GM18498 (cell line): ENCODE measurements at regions not wholly inside any gene's neighbourhood (a gene's known extent, or its start where the extent isn't known, plus 50 kb on each side); places are given as distances from the start of the nearest gene placed in this dataset.
"Not testable (repeated sequence)": the region's sequence is repeated elsewhere in the genome, so short reads cannot be mapped to it uniquely, and the experiment has no call there.

Experiments used
- ATAC-seq: cut with Tn5 transposase; IDR thresholded peaks from one replicate; pipeline ENCODE4 v1.9.1; 2021; ENCODE audit warnings: mild to moderate bottlenecking, moderate library complexity; ENCODE audit not compliant: unreplicated experiment

- ATAC-seq, result no peak
These were observed 159.6 kb upstream of the STK32A start for GRCh38 chr5:147075187-147075586.

DNA sequence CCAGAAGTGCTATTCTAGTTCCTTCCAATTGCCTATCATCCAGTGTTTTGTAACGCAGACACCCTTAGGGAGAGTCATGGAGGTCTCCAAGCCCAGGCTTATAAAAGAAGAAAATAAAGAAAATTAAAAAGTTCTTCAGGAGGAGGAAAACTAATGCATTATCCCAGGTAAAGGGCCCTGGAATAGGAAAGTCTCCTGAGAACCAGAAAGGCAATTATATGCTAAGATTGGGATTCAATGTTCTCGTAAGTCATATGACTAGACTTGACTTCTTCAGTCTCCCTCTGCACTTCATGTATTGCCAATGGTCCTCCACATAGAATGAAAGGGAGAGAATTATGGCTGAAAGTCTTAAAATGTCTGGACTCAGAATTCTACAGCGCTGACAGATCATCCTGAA lies 154.4 kb upstream of the STK32A start:
- ATAC-seq, result no peak

- no peak for ATAC-seq
These were observed 153.5 kb upstream of the STK32A start for GRCh38 chr5:147081311-147081764.

- ATAC-seq, result no peak
These were observed 150.1 kb upstream of the STK32A start for GRCh38 chr5:147084702-147085101.

GRCh38 chr5:147085409-147085808 lies 149.4 kb upstream of the STK32A start:
- no peak for ATAC-seq

DNA sequence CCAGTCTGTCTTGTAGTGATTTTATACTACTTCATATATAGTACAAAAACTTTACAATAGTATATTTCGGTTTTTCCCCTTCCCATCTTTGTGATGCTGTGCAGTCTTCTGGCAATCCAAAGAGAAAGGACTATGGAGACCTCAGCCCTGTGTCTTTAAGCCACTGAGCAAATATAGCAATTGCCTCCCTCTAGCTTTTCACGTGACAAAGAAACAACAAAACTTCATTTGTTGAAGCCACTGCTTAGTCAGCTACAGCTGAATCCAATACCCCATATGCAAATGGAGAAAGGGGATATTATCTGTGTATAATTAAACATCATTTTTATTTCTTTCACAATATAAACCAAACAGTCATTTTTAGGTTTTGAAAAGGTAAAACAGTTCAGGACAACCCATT lies 142.8 kb upstream of the STK32A start:
- no peak for ATAC-seq

GRCh38 chr5:147093138-147093537 lies 141.7 kb upstream of the STK32A start:
- no peak for ATAC-seq

DNA sequence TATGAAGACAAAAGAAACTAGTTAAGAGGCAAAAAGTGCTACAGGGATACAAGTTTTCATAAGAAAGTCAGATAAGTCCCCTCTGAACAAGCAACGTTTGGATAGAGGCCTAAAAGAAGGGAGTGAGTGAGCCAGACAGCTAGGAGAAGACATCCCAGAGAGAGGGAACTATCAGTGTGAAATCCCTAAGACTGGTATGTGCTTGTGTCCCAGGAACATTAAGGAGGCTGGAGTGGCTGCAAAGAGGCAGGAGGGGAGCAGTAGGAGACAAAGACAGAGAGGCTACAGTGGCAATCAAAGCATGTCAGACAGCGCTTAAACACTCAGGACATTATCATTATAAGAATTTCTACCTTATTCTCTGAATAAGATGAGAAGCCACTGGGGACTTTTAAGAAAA lies 139.1 kb upstream of the STK32A start:
- no peak for ATAC-seq

DNA sequence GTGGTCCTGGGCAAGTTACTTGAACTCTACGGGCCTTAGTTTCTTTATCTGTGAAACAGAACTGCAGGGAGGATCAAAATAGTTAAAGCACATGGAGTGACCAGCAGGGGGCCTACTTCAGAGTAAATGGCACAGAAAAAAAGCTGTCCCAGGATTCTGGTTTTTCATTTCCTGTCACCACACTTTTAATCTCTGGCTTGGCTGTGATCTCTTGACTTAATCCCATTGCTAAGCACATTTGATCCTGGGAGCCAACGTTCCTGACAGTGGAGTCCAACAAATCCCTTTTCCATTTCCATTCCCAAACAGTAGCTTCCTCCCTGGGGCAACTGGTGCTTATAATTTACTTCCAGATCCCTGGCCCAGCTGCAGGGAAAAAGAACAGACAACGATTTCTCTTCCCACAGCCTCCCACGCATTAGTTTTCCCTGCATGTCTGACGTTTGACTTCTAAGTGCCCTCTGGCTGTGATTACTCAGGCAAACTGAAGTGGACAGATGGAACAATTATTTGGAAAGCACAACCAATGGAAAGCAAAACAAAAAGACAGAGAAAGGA lies 136.5 kb upstream of the STK32A start:
- ATAC-seq, result no peak

DNA sequence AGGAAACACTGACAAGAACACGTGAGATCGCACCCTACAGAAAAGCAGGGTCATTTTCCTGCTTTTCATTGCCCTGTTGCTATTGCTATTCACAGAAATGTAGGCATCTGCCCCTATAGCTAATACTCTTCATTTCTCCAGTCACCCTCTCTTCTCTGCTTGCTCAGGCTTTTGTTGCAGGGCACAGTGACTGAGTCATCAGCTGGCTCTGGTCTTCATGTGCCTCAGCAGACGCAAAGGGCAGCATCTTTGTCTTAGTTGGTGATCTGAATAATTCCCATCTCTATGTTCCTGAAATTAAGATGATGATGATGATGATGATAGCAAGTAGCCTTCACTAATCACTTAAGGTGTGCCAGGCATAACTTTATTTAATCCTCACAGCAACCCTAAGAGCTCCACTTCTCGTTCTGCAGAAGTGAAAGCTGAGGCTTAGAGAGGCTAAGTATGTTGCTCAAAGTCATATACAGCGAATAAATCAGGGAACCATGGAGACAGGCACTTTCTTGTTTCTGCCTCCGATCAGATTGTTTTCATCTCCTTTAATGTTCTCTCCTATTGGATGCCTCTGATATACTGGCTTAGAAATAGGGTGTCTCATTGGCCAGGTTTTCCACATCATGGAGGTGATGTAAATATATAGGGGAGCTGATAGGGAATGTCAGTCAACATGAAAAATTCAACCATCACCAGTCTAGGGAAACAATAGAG lies 133.0 kb upstream of the STK32A start:
- no peak for ATAC-seq

GRCh38 chr5:147112899-147113298 lies 121.9 kb upstream of the STK32A start:
- no peak for ATAC-seq

DNA sequence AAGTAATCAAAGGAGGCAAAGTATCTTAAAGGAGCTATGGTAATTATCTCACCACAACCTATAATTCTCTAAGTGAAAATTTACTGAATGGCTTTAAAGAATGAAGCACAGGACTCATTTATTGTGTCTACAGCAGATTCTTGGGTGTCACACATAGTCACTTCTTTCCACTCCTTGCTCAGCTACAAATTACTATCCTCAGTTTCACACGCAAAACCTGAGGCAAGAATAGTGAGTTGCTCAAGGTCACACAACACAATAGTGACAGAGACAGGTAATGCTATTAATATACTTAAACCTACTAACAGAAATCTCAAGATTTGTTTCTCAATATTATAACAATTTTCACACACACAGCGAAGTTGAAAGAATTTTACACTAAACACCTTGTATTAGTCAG lies 120.9 kb upstream of the STK32A start:
- ATAC-seq, result no peak

- ATAC-seq, result not testable (repeated sequence)
These were observed 95.1 kb upstream of the STK32A start for GRCh38 chr5:147139759-147140158.

GRCh38 chr5:147140558-147140957 lies 94.3 kb upstream of the STK32A start:
- ATAC-seq, result no peak

- not testable (repeated sequence) for ATAC-seq
These were observed 93.2 kb upstream of the STK32A start for GRCh38 chr5:147141580-147141979.

- no peak for ATAC-seq
These were observed 91.6 kb upstream of the STK32A start for GRCh38 chr5:147143215-147143614.

DNA sequence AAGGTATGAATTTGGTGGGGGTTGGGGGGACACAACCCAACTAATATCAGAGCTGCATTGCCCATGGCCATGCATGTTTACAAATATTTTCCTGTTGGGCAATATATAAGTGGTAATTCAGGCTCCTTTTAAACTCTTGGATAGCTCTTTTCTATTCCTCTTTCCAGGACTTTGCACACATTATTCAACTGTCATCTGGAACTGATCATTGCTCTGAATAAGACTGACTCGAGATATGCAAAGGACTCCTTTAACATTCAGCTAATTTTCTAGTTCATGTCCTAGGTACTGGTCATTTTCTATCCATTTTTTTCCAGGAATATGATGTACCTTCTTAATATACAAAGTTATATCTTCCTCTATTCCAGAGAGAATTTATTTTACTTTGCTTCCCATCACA lies 89.5 kb upstream of the STK32A start:
- ATAC-seq, result no peak

DNA sequence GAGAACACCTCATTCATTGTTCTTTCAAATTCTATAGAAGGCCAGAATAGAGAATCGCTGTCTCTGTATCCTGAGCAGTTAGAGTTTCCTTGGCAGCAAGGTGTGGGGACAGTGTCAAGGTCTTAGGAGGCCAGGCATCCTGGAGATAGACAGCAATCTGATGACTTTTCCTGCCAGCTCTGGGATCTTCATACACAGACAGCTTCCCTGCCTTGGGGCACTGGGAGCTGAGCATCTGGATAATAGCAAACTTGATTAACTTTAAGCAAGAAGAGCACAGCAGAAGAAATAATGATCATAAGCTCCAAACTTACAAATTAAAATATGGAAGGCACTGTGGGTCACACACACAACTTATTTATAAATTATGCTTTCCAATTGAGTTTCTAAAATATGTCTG lies 86.1 kb upstream of the STK32A start:
- no peak for ATAC-seq

DNA sequence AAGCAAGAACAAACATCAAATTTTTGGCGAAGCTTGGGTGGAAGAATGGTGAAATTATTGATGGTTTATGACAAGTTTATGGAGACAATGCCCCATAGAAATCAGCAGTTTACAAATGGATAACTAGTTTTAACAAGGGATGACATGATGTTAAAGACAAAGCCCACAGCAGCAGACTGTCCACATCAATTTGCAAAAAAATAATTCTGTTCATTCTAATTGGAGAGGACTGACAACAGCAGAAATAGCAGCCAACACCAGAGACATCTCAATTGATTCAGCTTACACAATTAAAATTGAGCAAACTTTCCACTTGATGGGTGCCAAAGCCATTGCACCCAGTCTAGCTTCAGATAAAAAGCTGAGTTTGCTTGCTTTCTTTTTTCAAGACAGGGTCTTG lies 82.7 kb upstream of the STK32A start:
- no peak for ATAC-seq

GRCh38 chr5:147154809-147155208 lies 80.0 kb upstream of the STK32A start:
- ATAC-seq, result no peak

GRCh38 chr5:147156012-147156411 lies 78.8 kb upstream of the STK32A start:
- no peak for ATAC-seq

- ATAC-seq, result no peak
These were observed 73.7 kb upstream of the STK32A start for GRCh38 chr5:147160902-147161700.
